Endodermal cell (in vitro differentiated cells): ENCODE measurements at regions not wholly inside any gene's neighbourhood (a gene's known extent, or its start where the extent isn't known, plus 50 kb on each side); places are given as distances from the start of the nearest gene placed in this dataset.

Source experiments
- DNase-seq: peaks from one replicate; pipeline ENCODE4 v3.0.0-alpha.2; 2017
- H3K27ac ChIP-seq: 2 replicates; pipeline ENCODE4 v1.5.1; 2013; ENCODE audit warnings: mild to moderate bottlenecking, low read depth, low read length, moderate library complexity
- H3K27me3 ChIP-seq: 2 replicates; pipeline ENCODE4 v1.6.1; 2013; ENCODE audit warnings: mild to moderate bottlenecking, low read length, moderate library complexity; ENCODE audit not compliant: insufficient read depth, control insufficient read depth, poor library complexity, severe bottlenecking
- H3K36me3 ChIP-seq: 2 replicates; pipeline ENCODE4 v1.7.0; 2013; ENCODE audit warnings: mild to moderate bottlenecking, low read length, moderate library complexity; ENCODE audit not compliant: control insufficient read depth, insufficient read depth
- H3K4me1 ChIP-seq: one replicate; pipeline ENCODE4 v1.7.0; 2013; ENCODE audit warnings: low read length; ENCODE audit not compliant: control insufficient read depth, insufficient read depth
- H3K4me3 ChIP-seq: 2 replicates; pipeline ENCODE4 v1.5.1; 2013; ENCODE audit warnings: mild to moderate bottlenecking, low read length, moderate library complexity
- H3K9ac ChIP-seq: 2 replicates; pipeline ENCODE4 v1.6.1; 2013; ENCODE audit warnings: mild to moderate bottlenecking, low read length, moderate library complexity; ENCODE audit not compliant: poor library complexity, severe bottlenecking; ENCODE audit errors: extremely low read depth
- H3K9me3 ChIP-seq: 2 replicates; pipeline ENCODE4 v1.6.1; 2013; ENCODE audit warnings: mild to moderate bottlenecking, low read length, moderate library complexity; ENCODE audit not compliant: control insufficient read depth
- H3K27ac Mint-ChIP-seq: 2 replicates; pipeline ENCODE4 v1.8.0; 2020; ENCODE audit warnings: mixed read lengths
- H3K27me3 Mint-ChIP-seq: 2 replicates; pipeline ENCODE4 v1.8.0; 2021; ENCODE audit warnings: mild to moderate bottlenecking, mixed read lengths; ENCODE audit not compliant: insufficient read depth
- H3K36me3 Mint-ChIP-seq: 2 replicates; pipeline ENCODE4 v1.8.0; 2020; ENCODE audit warnings: low read depth, mixed read lengths
- H3K4me1 Mint-ChIP-seq: 2 replicates; pipeline ENCODE4 v1.8.0; 2020; ENCODE audit warnings: mixed read lengths
- H3K4me3 Mint-ChIP-seq: 2 replicates; pipeline ENCODE4 v1.8.0; 2020; ENCODE audit warnings: mild to moderate bottlenecking, moderate library complexity, mixed read lengths
- H3K9me3 Mint-ChIP-seq: 2 replicates; pipeline ENCODE4 v1.8.0; 2020; ENCODE audit warnings: mild to moderate bottlenecking, mixed read lengths
- WGBS, 2 experiments: methylation state at CpG; one replicate each; pipeline versions ENCODE4 v1.1.5 to v1.1.7; 2013; ENCODE audit warnings: missing lambda C conversion rate in 2 of 2, mixed read lengths in 1 of 2; ENCODE audit not compliant: insufficient coverage in 1 of 2, insufficient read length in 1 of 2; 5-methylcytosine and 5-hydroxymethylcytosine counted together
- TF ChIP-seq, protein P1 (sequence below): fragments of 200-600 bp; sonication (generic); conservative IDR thresholded peaks from 2 replicates; pipeline ENCODE4 v1.5.0; 2021; ENCODE audit warnings: antibody characterized with exemption, mild to moderate bottlenecking

DNA sequence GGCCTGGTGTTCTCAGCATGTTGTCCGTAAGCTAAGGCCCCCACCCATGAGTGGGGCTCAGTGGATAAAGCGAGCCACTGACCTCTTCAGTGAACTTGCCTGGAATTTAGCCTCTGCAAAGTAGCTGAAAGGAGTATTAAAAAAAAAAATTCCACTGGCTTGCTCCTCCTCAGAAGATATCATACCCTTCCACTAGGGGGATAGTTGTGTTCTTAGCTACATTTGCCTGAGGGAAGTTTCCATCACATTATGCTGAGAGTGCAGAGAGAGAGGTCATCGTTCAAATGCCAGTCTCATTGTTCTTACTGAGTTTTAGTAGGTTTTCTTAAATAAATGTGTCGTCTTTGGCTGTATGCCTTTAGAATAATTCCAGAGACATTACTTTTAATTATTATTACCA, 879.7 kb downstream of the JRKL start:
- Mint-ChIP-seq H3K4me1 (peaks cover 7% of the 10 kb centered on the region), H3K4me3 (no peak overlapping the region), H3K36me3 (peaks cover 4% of the 10 kb centered on the region), H3K27ac (no peak overlapping the region), H3K9me3 (peaks cover 5% of the 10 kb centered on the region), H3K27me3 (no peaks in the 10 kb centered on the region)
- Histone ChIP-seq H3K27ac (no peak overlapping the region), H3K9me3 (peaks cover 24% of the 10 kb centered on the region), H3K27me3 (no peaks in the 10 kb centered on the region), H3K9ac (no peak overlapping the region), H3K4me3 (no peak overlapping the region), H3K36me3 (no peaks in the 10 kb centered on the region), H3K4me1 (no peaks in the 10 kb centered on the region)
- TF ChIP-seq, protein P1, sequence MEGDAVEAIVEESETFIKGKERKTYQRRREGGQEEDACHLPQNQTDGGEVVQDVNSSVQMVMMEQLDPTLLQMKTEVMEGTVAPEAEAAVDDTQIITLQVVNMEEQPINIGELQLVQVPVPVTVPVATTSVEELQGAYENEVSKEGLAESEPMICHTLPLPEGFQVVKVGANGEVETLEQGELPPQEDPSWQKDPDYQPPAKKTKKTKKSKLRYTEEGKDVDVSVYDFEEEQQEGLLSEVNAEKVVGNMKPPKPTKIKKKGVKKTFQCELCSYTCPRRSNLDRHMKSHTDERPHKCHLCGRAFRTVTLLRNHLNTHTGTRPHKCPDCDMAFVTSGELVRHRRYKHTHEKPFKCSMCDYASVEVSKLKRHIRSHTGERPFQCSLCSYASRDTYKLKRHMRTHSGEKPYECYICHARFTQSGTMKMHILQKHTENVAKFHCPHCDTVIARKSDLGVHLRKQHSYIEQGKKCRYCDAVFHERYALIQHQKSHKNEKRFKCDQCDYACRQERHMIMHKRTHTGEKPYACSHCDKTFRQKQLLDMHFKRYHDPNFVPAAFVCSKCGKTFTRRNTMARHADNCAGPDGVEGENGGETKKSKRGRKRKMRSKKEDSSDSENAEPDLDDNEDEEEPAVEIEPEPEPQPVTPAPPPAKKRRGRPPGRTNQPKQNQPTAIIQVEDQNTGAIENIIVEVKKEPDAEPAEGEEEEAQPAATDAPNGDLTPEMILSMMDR = peak; percentile 81
- DNase-seq = no peak
- WGBS, 2 experiments = 50 to 69% methylated on average over 2 to 3 of the region's 4 CpGs

DNA sequence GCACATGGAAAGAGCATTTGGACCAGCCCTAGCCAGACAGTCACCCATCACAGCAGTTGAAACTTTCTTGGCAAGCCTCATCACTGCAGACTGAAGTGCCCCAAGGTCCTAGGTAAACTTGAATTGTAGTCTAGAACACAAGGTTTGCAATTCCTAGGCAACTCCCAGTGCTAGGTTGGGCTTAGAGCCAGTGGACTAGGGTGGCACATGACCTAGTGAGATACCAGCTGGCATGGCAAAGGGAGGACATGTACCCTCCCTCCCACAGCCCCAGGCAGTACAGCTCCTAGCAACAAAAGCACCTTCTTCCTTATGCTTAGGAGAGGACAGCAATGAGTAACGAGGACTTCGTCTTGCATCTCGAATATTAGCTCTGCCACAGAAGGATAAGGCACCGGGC, 889.5 kb downstream of the JRKL start:
- Mint-ChIP-seq H3K9me3 (peaks cover 6% of the 10 kb centered on the region), H3K27me3 (no peaks in the 10 kb centered on the region), H3K27ac (no peak overlapping the region), H3K4me1 (peaks cover 15% of the 10 kb centered on the region), H3K4me3 (no peak overlapping the region), H3K36me3 (peaks cover 15% of the 10 kb centered on the region)
- Histone ChIP-seq H3K36me3 (no peaks in the 10 kb centered on the region), H3K4me3 (no peak overlapping the region), H3K27me3 (peaks cover 7% of the 10 kb centered on the region), H3K27ac (no peak overlapping the region), H3K9me3 (peaks cover 40% of the 10 kb centered on the region), H3K4me1 (no peaks in the 10 kb centered on the region), H3K9ac (no peak overlapping the region)
- WGBS, 2 experiments = 95 to 100% methylated on average over 4 of the region's 4 CpGs
- DNase-seq = no peak
- TF ChIP-seq, protein P1 = no peak

DNA sequence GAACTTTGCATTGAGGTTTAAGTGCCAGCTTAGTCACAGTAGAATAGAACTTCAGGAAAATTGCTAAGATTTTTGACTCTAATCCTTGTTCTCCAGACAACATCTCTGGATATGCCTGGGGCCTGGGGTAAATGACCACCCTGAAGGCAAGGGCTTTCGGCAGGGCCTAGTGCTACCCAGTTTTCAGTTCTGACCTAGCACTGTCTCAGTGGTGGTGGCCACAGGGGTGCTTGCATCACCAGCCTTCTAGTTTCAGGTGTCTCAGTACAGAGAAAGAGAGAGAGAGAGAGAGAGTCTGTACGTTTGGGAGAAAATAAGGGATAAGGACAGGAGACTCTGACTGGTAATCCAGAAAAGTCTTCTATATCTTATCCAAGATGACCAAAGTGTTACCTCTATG, 890.5 kb downstream of the JRKL start:
- H3K27ac ChIP-seq = no peak overlapping the region
- H3K27me3 ChIP-seq = peaks cover 7% of the 10 kb centered on the region
- H3K36me3 ChIP-seq = no peaks in the 10 kb centered on the region
- no peak overlapping the region for H3K9ac ChIP-seq
- H3K27ac Mint-ChIP-seq = no peak overlapping the region
- peaks cover 32% of the 10 kb centered on the region for H3K9me3 ChIP-seq
- H3K36me3 Mint-ChIP-seq = peaks cover 12% of the 10 kb centered on the region
- WGBS, 2 experiments = 99% methylated on average over 2 of the region's 2 CpGs; no CpG with 5 or more reads in 1 of the 2 experiments
- peaks cover 10% of the 10 kb centered on the region for H3K4me1 Mint-ChIP-seq
- H3K4me3 ChIP-seq = no peak overlapping the region
- H3K4me3 Mint-ChIP-seq = no peak overlapping the region
- TF ChIP-seq, protein P1 = no peak
- H3K9me3 Mint-ChIP-seq = peaks cover 3% of the 10 kb centered on the region
- no peak for DNase-seq
- H3K27me3 Mint-ChIP-seq = no peaks in the 10 kb centered on the region
- H3K4me1 ChIP-seq = no peaks in the 10 kb centered on the region
